ENCODE measurements at regions not wholly inside any gene's neighbourhood (a gene's known extent, or its start where the extent isn't known, plus 50 kb on each side); places are given as distances from the start of the nearest gene placed in this dataset.
"Not testable (repeated sequence)": the region's sequence is repeated elsewhere in the genome, so short reads cannot be mapped to it uniquely, and the experiment has no call there.

DNA sequence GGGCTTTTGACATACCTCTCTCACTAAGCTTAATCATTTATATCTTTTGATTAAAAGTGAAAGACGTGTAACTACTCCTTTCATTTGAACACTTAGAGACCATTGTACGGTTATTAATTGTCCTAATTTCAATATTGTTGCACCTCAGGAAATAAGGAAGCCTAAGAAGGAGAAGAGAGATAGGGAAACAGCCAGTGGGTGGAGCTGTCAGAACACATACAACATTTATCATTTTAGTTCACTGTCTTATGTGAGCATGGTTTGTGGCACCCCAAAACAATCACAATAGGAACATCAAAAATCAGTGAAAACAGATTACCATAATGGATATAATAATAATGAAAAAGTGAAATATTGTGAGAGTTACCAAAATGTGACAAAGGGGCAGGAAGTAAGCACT, 147.2 kb upstream of the POMZP3 start:
- TF ChIP-seq RAD21 (IDR thresholded peaks at IDR 0.05) = peak; percentile 55 to 56
- TF ChIP-seq, protein P1, sequence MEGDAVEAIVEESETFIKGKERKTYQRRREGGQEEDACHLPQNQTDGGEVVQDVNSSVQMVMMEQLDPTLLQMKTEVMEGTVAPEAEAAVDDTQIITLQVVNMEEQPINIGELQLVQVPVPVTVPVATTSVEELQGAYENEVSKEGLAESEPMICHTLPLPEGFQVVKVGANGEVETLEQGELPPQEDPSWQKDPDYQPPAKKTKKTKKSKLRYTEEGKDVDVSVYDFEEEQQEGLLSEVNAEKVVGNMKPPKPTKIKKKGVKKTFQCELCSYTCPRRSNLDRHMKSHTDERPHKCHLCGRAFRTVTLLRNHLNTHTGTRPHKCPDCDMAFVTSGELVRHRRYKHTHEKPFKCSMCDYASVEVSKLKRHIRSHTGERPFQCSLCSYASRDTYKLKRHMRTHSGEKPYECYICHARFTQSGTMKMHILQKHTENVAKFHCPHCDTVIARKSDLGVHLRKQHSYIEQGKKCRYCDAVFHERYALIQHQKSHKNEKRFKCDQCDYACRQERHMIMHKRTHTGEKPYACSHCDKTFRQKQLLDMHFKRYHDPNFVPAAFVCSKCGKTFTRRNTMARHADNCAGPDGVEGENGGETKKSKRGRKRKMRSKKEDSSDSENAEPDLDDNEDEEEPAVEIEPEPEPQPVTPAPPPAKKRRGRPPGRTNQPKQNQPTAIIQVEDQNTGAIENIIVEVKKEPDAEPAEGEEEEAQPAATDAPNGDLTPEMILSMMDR (IDR thresholded peaks at IDR 0.05; ENCODE audit: low read depth, low read length, missing input control) = peak; percentile 15
- H3K4me1 ChIP-seq (ENCODE audit: control insufficient read depth in 4 of 4, insufficient read depth in 4 of 4, low read length in 3 of 4); H3K9ac ChIP-seq (ENCODE audit: low read depth in 1 of 2, low read length in 2 of 2); H3K27ac ChIP-seq (ENCODE audit: low read depth in 1 of 2, low read length in 2 of 2); DNase-seq (ENCODE audit: low spot score); H3K36me3 ChIP-seq (ENCODE audit: control insufficient read depth in 4 of 4, insufficient read depth in 3 of 4, low read depth in 1 of 4, low read length in 3 of 4); H3K9me3 ChIP-seq (ENCODE audit: control insufficient read depth in 4 of 4, low read length in 3 of 4); H3K27me3 ChIP-seq (ENCODE audit: control insufficient read depth in 4 of 4, insufficient read depth in 4 of 4, low read length in 3 of 4); H3K4me3 ChIP-seq (ENCODE audit: low read depth in 1 of 3, low read length in 3 of 3): not testable (repeated sequence)
- 63% methylated on average over 2 of the region's 2 CpGs for WGBS

DNA sequence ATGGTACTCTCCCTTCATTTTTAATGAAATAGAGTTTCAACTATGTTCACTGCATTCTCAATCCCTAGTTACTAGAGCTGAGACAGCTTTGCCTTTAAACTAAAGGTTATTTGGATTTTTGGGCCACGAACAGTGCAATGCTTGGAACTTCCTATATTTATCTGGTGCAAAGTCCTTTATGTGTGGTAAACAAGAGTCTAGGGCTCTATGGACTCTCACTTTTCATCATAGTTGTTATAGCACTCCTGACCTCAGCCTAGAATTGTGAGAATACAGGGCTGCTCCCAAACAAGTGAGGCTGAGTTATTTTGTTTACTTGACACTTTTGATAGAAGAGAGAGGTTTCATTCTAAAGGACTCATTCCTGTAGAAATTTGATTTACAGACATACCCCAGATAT, 144.9 kb upstream of the POMZP3 start:
- DNase-seq (ENCODE audit: low spot score); H3K9ac ChIP-seq (ENCODE audit: low read depth in 1 of 2, low read length in 2 of 2); H3K4me1 ChIP-seq (ENCODE audit: control insufficient read depth in 4 of 4, insufficient read depth in 4 of 4, low read length in 3 of 4); H3K27me3 ChIP-seq (ENCODE audit: control insufficient read depth in 4 of 4, insufficient read depth in 4 of 4, low read length in 3 of 4); H3K4me3 ChIP-seq (ENCODE audit: low read depth in 1 of 3, low read length in 3 of 3); H3K27ac ChIP-seq (ENCODE audit: low read depth in 1 of 2, low read length in 2 of 2); H3K9me3 ChIP-seq (ENCODE audit: control insufficient read depth in 4 of 4, low read length in 3 of 4); H3K36me3 ChIP-seq (ENCODE audit: control insufficient read depth in 4 of 4, insufficient read depth in 3 of 4, low read depth in 1 of 4, low read length in 3 of 4): not testable (repeated sequence)
- TF ChIP-seq HNF4A (conservative IDR thresholded peaks at IDR 0.05) = peak in 1 of 2 donors; percentile 30
- WGBS = 16% methylated on average over 1 of the region's 1 CpG

DNA sequence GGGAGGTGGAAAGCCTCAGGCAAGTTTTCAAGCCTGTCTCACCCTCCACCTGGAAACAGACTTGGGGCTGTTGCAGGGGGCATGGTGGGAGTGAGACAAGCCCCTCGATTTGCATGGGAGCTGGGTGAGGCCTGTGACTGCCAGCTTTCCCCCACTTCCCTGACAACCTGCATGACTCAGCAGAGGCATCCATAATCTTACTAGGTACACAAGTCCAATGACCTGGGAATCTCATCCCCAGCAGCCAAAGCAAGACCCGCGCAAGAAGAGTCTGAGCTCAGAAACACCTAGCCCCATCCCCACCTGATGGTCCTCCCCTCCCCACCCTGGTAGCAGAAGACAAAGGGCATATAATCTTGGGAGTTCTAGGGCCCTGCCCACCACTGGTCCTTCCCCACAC, 136.9 kb upstream of the POMZP3 start:
- not testable (repeated sequence) for H3K4me1 ChIP-seq (ENCODE audit: control insufficient read depth in 4 of 4, insufficient read depth in 4 of 4, low read length in 3 of 4); H3K9ac ChIP-seq (ENCODE audit: low read depth in 1 of 2, low read length in 2 of 2); H3K36me3 ChIP-seq (ENCODE audit: control insufficient read depth in 4 of 4, insufficient read depth in 3 of 4, low read depth in 1 of 4, low read length in 3 of 4); H3K27ac ChIP-seq (ENCODE audit: low read depth in 1 of 2, low read length in 2 of 2); H3K27me3 ChIP-seq (ENCODE audit: control insufficient read depth in 4 of 4, insufficient read depth in 4 of 4, low read length in 3 of 4); H3K4me3 ChIP-seq (ENCODE audit: low read depth in 1 of 3, low read length in 3 of 3); H3K9me3 ChIP-seq (ENCODE audit: control insufficient read depth in 4 of 4, low read length in 3 of 4); DNase-seq (ENCODE audit: low spot score)
- WGBS = 68% methylated on average over 3 of the region's 3 CpGs

DNA sequence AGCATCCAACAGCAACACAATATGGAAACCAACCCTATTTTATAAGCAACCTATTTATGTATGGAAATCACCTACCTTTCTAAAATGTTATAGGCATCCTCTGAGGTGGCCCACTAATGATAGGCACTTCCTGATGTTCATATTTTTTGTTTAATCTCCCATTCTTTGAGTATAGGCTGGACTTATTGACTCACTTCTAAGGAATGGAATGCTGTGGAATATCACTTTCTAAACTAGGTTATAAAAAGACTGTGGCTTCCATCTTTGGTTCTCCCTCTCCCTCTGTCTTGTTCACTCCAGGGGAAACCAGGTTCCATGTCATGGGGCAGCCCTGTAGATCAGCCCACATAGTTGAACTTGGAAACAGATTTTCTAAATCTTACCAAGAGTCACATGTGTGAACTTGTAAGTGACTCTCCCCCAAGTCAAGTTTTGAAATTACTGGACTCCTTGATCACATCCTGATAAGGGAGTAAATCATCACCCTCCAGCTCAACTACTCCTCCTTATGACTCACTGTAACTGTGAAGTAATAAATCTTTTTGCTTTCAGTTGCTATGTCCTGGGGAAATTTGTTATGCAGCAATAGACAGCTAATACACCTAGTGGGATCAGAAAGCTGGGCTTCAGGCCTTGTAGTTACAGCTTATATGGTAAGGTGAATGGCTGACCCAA, 133.6 kb upstream of the POMZP3 start:
- not testable (repeated sequence) for H3K27me3 ChIP-seq (ENCODE audit: control insufficient read depth in 4 of 4, insufficient read depth in 4 of 4, low read length in 3 of 4); H3K4me3 ChIP-seq (ENCODE audit: low read depth in 1 of 3, low read length in 3 of 3); H3K36me3 ChIP-seq (ENCODE audit: control insufficient read depth in 4 of 4, insufficient read depth in 3 of 4, low read depth in 1 of 4, low read length in 3 of 4); H3K27ac ChIP-seq (ENCODE audit: low read depth in 1 of 2, low read length in 2 of 2); H3K4me1 ChIP-seq (ENCODE audit: control insufficient read depth in 4 of 4, insufficient read depth in 4 of 4, low read length in 3 of 4); H3K9me3 ChIP-seq (ENCODE audit: control insufficient read depth in 4 of 4, low read length in 3 of 4); DNase-seq (ENCODE audit: low spot score); H3K9ac ChIP-seq (ENCODE audit: low read depth in 1 of 2, low read length in 2 of 2)

DNA sequence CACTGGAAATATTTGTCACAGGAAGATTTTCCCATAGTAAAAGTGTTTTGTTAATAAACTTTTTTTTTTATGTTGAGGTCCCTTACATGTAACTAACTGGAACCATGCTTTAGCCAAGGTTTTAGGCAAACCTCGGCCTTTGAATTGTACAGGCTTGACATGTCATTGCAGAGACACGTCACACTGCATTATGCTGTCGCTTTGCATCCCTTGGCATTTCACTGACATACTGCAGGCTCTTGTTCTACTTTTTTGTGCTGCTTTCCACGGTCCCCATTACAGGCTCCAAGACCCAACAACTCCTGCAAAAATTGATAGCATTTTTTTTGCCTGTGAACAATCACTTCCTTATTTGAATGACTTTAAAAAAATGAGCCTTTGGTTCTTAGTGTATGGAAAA, 112.5 kb upstream of the POMZP3 start:
- not testable (repeated sequence) for H3K9ac ChIP-seq (ENCODE audit: low read depth in 1 of 2, low read length in 2 of 2); DNase-seq (ENCODE audit: low spot score); H3K4me1 ChIP-seq (ENCODE audit: control insufficient read depth in 4 of 4, insufficient read depth in 4 of 4, low read length in 3 of 4); H3K27me3 ChIP-seq (ENCODE audit: control insufficient read depth in 4 of 4, insufficient read depth in 4 of 4, low read length in 3 of 4); H3K27ac ChIP-seq (ENCODE audit: low read depth in 1 of 2, low read length in 2 of 2); H3K36me3 ChIP-seq (ENCODE audit: control insufficient read depth in 4 of 4, insufficient read depth in 3 of 4, low read depth in 1 of 4, low read length in 3 of 4); H3K4me3 ChIP-seq (ENCODE audit: low read depth in 1 of 3, low read length in 3 of 3); H3K9me3 ChIP-seq (ENCODE audit: control insufficient read depth in 4 of 4, low read length in 3 of 4)
- WGBS = 84% methylated on average over 4 of the region's 4 CpGs

DNA sequence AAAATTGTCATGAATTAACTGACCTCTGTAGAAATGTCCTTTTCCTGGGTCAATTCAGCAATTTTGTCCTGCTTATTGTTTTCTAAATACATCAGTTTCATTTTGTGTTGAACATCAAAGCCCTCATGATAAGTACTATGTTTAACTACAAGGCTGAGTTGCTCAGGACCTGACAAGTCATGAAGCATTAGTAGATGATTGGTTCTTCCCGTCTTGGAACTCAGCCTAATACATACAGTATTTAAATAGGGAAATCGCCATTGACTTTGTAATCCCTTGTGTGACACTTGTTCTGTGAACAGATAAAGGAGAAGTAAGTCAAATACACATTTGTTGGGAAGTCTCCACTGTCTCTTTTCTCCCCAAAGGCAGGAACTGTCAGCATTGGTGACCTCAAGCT, 109.6 kb upstream of the POMZP3 start:
- not testable (repeated sequence) for H3K36me3 ChIP-seq (ENCODE audit: control insufficient read depth in 4 of 4, insufficient read depth in 3 of 4, low read depth in 1 of 4, low read length in 3 of 4); H3K27ac ChIP-seq (ENCODE audit: low read depth in 1 of 2, low read length in 2 of 2); H3K4me3 ChIP-seq (ENCODE audit: low read depth in 1 of 3, low read length in 3 of 3); DNase-seq (ENCODE audit: low spot score); H3K9me3 ChIP-seq (ENCODE audit: control insufficient read depth in 4 of 4, low read length in 3 of 4); H3K27me3 ChIP-seq (ENCODE audit: control insufficient read depth in 4 of 4, insufficient read depth in 4 of 4, low read length in 3 of 4); H3K9ac ChIP-seq (ENCODE audit: low read depth in 1 of 2, low read length in 2 of 2); H3K4me1 ChIP-seq (ENCODE audit: control insufficient read depth in 4 of 4, insufficient read depth in 4 of 4, low read length in 3 of 4)
- WGBS = 63% methylated on average over 2 of the region's 2 CpGs

DNA sequence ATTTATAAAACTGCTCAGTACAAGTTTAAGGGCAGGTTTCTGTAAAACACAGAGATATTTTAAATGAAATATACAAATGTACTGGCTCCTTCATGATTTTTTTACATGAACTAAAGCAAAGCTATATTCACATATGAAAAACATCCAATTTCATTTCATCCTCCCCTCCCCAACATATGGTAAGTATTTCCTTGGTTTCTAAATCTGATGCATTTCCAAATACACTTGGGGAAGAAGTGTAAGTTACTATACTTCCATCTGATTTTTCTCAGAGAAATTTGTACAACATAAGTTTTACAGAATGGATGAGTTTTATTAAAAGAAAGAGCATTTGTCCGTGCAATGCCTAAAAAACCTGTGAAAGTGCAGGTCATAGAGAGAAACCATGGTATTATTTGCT, 109.0 kb upstream of the POMZP3 start:
- not testable (repeated sequence) for H3K4me3 ChIP-seq (ENCODE audit: low read depth in 1 of 3, low read length in 3 of 3); H3K4me1 ChIP-seq (ENCODE audit: control insufficient read depth in 4 of 4, insufficient read depth in 4 of 4, low read length in 3 of 4); H3K27ac ChIP-seq (ENCODE audit: low read depth in 1 of 2, low read length in 2 of 2); DNase-seq (ENCODE audit: low spot score); H3K27me3 ChIP-seq (ENCODE audit: control insufficient read depth in 4 of 4, insufficient read depth in 4 of 4, low read length in 3 of 4); H3K36me3 ChIP-seq (ENCODE audit: control insufficient read depth in 4 of 4, insufficient read depth in 3 of 4, low read depth in 1 of 4, low read length in 3 of 4); H3K9me3 ChIP-seq (ENCODE audit: control insufficient read depth in 4 of 4, low read length in 3 of 4); H3K9ac ChIP-seq (ENCODE audit: low read depth in 1 of 2, low read length in 2 of 2)
- 94% methylated on average over 1 of the region's 1 CpG for WGBS

DNA sequence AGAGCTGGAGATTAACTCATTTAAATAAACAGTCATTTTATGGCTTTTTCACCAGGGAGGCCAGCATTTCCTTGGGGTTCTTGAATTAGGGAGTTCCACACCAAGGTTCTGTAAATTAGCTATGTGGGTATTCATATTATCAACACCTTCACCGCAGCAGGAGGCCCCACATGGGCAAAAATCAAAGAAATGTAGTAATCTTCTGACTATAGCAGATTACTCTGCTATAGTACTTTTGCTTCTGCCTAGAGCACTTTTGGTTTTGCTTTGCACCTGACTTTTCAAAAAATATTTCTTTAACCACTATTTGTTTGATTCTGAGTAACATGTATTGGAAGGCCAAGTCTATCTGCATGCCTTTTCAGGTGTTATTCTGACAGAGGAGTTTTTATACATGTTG, 108.6 kb upstream of the POMZP3 start:
- H3K9ac ChIP-seq (ENCODE audit: low read depth in 1 of 2, low read length in 2 of 2); H3K9me3 ChIP-seq (ENCODE audit: control insufficient read depth in 4 of 4, low read length in 3 of 4); H3K4me1 ChIP-seq (ENCODE audit: control insufficient read depth in 4 of 4, insufficient read depth in 4 of 4, low read length in 3 of 4); H3K36me3 ChIP-seq (ENCODE audit: control insufficient read depth in 4 of 4, insufficient read depth in 3 of 4, low read depth in 1 of 4, low read length in 3 of 4); DNase-seq (ENCODE audit: low spot score); H3K27ac ChIP-seq (ENCODE audit: low read depth in 1 of 2, low read length in 2 of 2); H3K27me3 ChIP-seq (ENCODE audit: control insufficient read depth in 4 of 4, insufficient read depth in 4 of 4, low read length in 3 of 4); H3K4me3 ChIP-seq (ENCODE audit: low read depth in 1 of 3, low read length in 3 of 3): not testable (repeated sequence)
- WGBS = no CpG with 5 or more reads among the region's 1 CpG
